ENCODE measurements at regions not wholly inside any gene's neighbourhood (a gene's known extent, or its start where the extent isn't known, plus 50 kb on each side); places are given as distances from the start of the nearest gene placed in this dataset.

- TF ChIP-seq TP53 (CRISPR knock-in tag; IDR thresholded peaks at IDR 0.05) (no peak), NR3C1 (IDR thresholded peaks at IDR 0.05) (no peak), USF2 (IDR thresholded peaks at IDR 0.05) (no peak), HDAC2 (IDR thresholded peaks at IDR 0.05) (no peak), CTCF (IDR thresholded peaks at IDR 0.05) (no peak), RCOR1 (IDR thresholded peaks at IDR 0.05; ENCODE audit: low read depth, low read length) (no peak), RAD21 (conservative IDR thresholded peaks at IDR 0.05 in 1 of 2, IDR thresholded peaks at IDR 0.05 in 1 of 2) (no peak), PBX3 (IDR thresholded peaks at IDR 0.05) (no peak), REST (IDR thresholded peaks at IDR 0.05) (no peak), POLR2A (IDR thresholded peaks at IDR 0.05; ENCODE audit: low read length) (no peak)
Observed at GRCh38 chr13:68019901-68020300, 789.8 kb upstream of the PCDH9 start.
